Fibroblast of lung (primary cell): ENCODE measurements at regions not wholly inside any gene's neighbourhood (a gene's known extent, or its start where the extent isn't known, plus 50 kb on each side); places are given as distances from the start of the nearest gene placed in this dataset.

ENCODE experiments used
- DNase-seq, 2 donors: peaks; one replicate each; pipeline versions ENCODE4 v3.0.0 to v3.0.0-alpha.2; 2010; ENCODE audit warnings: low read depth in 2 of 2
- H2AFZ ChIP-seq: 2 replicates; pipeline ENCODE4 v1.5.1; 2012; ENCODE audit warnings: low read length, control low read depth, inconsistent platforms
- H3K27ac ChIP-seq: 2 replicates; pipeline ENCODE4 v1.5.1; 2011; ENCODE audit warnings: low read length, control low read depth; ENCODE audit not compliant: insufficient read depth
- H3K27me3 ChIP-seq: 2 replicates; pipeline ENCODE4 v1.5.1; 2011; ENCODE audit warnings: mild to moderate bottlenecking, low read length; ENCODE audit not compliant: control insufficient read depth, insufficient read depth
- H3K36me3 ChIP-seq: 2 replicates; pipeline ENCODE4 v1.5.1; 2011; ENCODE audit warnings: low read length; ENCODE audit not compliant: control insufficient read depth, insufficient read depth
- H3K4me1 ChIP-seq: 2 replicates; pipeline ENCODE4 v1.5.1; 2011; ENCODE audit warnings: low read length; ENCODE audit not compliant: control insufficient read depth, insufficient read depth; ENCODE audit errors: extremely low read depth
- H3K4me2 ChIP-seq: 2 replicates; pipeline ENCODE4 v1.5.1; 2011; ENCODE audit warnings: low read length, control low read depth; ENCODE audit not compliant: insufficient read depth; ENCODE audit errors: extremely low read depth
- H3K4me3 ChIP-seq, 4 experiments: fragments of 200-600 bp in 1 of 4; sonication (generic) in 1 of 4; replicated peaks in 1 of 4; 2 replicates each; pipeline ENCODE4 v1.5.1; 2011 to 2016; ENCODE audit warnings: low read length in 4 of 4, low read depth in 3 of 4, mild to moderate bottlenecking in 3 of 4, control low read depth in 2 of 4, inconsistent platforms in 1 of 4, mixed read lengths in 1 of 4; ENCODE audit not compliant: insufficient read depth in 1 of 4; ENCODE audit errors: control extremely low read depth in 1 of 4
- H3K79me2 ChIP-seq: 2 replicates; pipeline ENCODE4 v1.5.1; 2012; ENCODE audit warnings: mild to moderate bottlenecking, low read length, inconsistent platforms; ENCODE audit not compliant: control insufficient read depth, insufficient read depth
- H3K9ac ChIP-seq: 2 replicates; pipeline ENCODE4 v1.5.1; 2011; ENCODE audit warnings: mild to moderate bottlenecking, low read length, control low read depth; ENCODE audit not compliant: insufficient read depth
- H3K9me3 ChIP-seq: 2 replicates; pipeline ENCODE4 v1.5.1; 2012; ENCODE audit warnings: low read depth, low read length; ENCODE audit not compliant: control insufficient read depth, insufficient read depth
- H4K20me1 ChIP-seq: 2 replicates; pipeline ENCODE4 v1.5.1; 2011; ENCODE audit warnings: low read length; ENCODE audit not compliant: control insufficient read depth, insufficient read depth; ENCODE audit errors: extremely low read depth
- EZH2 ChIP-seq: IDR thresholded peaks from 2 replicates; pipeline ENCODE4 v1.5.1; 2012; ENCODE audit warnings: low read length, control low read depth, mild to moderate bottlenecking; ENCODE audit errors: missing control alignments
- TF ChIP-seq, protein P1 (sequence below), 2 donors: IDR thresholded peaks in 1 of 2; conservative IDR thresholded peaks in 1 of 2; 1 replicate in 1 of 2; 2 replicates in 1 of 2; pipeline ENCODE4 v1.5.1; 2011 to 2012; ENCODE audit warnings: low read length in 2 of 2, control low read depth in 1 of 2, inconsistent platforms in 1 of 2, low read depth in 1 of 2, mild to moderate bottlenecking in 1 of 2

DNA sequence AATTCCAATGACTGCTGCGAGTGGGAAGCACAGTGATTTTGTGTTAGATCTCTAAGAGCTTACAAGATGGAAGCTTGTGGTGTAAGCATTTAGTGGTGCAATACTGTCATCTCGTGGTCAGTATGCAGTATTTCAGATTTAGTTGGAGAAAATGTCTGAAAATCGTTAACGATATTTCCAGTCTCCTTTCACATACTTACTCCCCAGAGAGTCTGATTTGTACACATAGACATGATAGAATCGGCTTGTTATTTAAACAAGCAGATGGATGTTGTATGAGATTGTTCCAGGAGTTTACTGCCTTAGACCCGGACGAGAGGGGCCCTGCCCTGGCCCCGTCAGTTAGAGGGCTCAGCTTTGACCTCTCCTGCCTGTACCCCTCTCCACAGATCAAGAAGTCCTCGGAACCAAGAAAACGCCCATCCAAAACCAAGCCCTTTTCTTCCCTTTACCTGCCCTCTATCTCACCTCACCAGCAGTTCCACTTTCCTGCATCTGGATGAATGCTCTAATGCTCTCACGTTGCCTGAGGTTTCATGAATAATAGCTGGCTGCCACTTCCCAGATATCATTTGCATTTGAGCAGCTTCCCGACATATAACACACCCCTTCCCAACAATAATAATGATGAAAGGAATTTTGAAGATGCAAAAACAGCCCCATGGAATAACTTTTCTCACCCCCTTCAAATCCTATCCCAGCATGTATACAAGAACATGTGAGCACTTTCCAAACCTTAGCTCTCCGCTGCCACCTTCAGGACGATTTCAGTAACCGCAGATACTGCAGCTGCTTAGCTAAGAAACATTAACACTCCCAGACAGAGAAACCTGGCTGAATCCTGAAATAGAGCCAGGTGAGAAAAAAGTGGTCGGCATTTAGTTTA is 247.3 kb downstream of the LTN1 start:
- Histone ChIP-seq H3K79me2 (no peaks in the 10 kb centered on the region), H3K4me1 (peaks cover 4% of the 10 kb centered on the region), H4K20me1 (no peaks in the 10 kb centered on the region), H2AFZ (peak overlapping the region; percentile 68), H3K36me3 (no peaks in the 10 kb centered on the region), H3K9me3 (no peaks in the 10 kb centered on the region), H3K27ac (peak overlapping the region; percentile 65), H3K9ac (no peak overlapping the region), H3K4me2 (peak overlapping the region; percentile 76), H3K4me3 (peak overlapping the region; percentile 47 to 62 (median 51)), H3K27me3 (no peaks in the 10 kb centered on the region)
- DNase-seq, result peak; percentile 85 to 97
- no peak for TF ChIP-seq EZH2
- TF ChIP-seq, protein P1, sequence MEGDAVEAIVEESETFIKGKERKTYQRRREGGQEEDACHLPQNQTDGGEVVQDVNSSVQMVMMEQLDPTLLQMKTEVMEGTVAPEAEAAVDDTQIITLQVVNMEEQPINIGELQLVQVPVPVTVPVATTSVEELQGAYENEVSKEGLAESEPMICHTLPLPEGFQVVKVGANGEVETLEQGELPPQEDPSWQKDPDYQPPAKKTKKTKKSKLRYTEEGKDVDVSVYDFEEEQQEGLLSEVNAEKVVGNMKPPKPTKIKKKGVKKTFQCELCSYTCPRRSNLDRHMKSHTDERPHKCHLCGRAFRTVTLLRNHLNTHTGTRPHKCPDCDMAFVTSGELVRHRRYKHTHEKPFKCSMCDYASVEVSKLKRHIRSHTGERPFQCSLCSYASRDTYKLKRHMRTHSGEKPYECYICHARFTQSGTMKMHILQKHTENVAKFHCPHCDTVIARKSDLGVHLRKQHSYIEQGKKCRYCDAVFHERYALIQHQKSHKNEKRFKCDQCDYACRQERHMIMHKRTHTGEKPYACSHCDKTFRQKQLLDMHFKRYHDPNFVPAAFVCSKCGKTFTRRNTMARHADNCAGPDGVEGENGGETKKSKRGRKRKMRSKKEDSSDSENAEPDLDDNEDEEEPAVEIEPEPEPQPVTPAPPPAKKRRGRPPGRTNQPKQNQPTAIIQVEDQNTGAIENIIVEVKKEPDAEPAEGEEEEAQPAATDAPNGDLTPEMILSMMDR (conservative IDR thresholded peaks at IDR 0.05 in 1 of 2, IDR thresholded peaks at IDR 0.05 in 1 of 2; ENCODE audit: low read depth in 1 of 2, low read length in 2 of 2), result peak; percentile 86 to 91

DNA sequence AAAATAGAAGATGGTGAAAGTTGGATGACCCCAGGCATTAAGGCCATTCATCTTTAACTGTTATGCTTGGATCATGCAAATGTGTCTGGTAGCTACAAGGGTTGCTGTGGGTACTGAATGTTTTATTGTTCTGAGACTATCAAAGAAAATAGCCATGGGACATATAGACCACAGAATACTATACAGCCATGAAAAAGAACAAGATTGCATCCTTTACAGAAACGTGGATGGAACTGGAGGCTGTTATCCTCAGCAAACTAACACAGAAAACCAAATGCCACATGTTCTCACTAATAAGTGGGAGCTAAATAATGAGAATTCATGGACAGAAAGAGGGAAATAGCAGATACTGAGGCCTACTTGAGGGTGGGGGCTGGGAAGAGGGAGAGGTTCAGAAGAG is 249.0 kb downstream of the LTN1 start:
- H3K9ac ChIP-seq, result no peak overlapping the region
- DNase-seq, result no peak
- no peaks in the 10 kb centered on the region for H3K36me3 ChIP-seq
- H3K27me3 ChIP-seq, result no peaks in the 10 kb centered on the region
- H3K4me3 ChIP-seq, result no peak overlapping the region
- peaks cover 4% of the 10 kb centered on the region for H3K4me1 ChIP-seq
- no peak overlapping the region for H3K4me2 ChIP-seq
- no peak for TF ChIP-seq EZH2
- TF ChIP-seq, protein P1 (conservative IDR thresholded peaks at IDR 0.05 in 1 of 2, IDR thresholded peaks at IDR 0.05 in 1 of 2; ENCODE audit: low read depth in 1 of 2, low read length in 2 of 2), result no peak
- no peaks in the 10 kb centered on the region for H4K20me1 ChIP-seq
- no peaks in the 10 kb centered on the region for H3K9me3 ChIP-seq
- H2AFZ ChIP-seq, result no peak overlapping the region
- H3K79me2 ChIP-seq, result no peaks in the 10 kb centered on the region
- no peak overlapping the region for H3K27ac ChIP-seq

DNA sequence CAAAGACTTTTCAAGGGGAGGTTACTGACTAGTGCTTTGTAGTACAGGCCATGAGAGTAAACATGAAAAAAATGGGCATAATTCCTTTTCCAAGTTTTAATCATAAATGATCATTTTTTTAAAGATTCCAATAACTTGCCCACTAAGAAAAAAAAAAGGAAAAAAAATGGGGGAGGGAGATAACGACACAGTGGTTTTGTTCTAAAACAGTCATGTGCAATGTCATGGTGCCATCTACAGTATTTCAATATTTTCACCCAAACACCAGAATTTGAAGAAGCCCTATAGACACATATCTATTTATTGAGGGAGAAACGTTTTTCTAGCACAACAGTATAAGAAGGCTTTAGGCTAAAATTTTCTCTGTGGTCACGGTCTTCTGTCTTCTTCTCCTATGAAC is 250.2 kb downstream of the LTN1 start:
- H3K27ac ChIP-seq, result no peak overlapping the region
- peak; percentile 30 to 81 for DNase-seq
- no peaks in the 10 kb centered on the region for H3K36me3 ChIP-seq

More for the DNA sequence above, 250.2 kb downstream of the LTN1 start:
- H2AFZ ChIP-seq, result no peak overlapping the region
- TF ChIP-seq EZH2, result no peak
- TF ChIP-seq, protein P1 (conservative IDR thresholded peaks at IDR 0.05 in 1 of 2, IDR thresholded peaks at IDR 0.05 in 1 of 2; ENCODE audit: low read depth in 1 of 2, low read length in 2 of 2), result peak; percentile 16 to 28
- H3K9me3 ChIP-seq, result no peaks in the 10 kb centered on the region
- peaks cover 7% of the 10 kb centered on the region for H3K4me1 ChIP-seq
- H3K4me3 ChIP-seq, result no peak overlapping the region
- no peaks in the 10 kb centered on the region for H3K27me3 ChIP-seq
- H3K4me2 ChIP-seq, result no peak overlapping the region
- no peaks in the 10 kb centered on the region for H4K20me1 ChIP-seq
- H3K79me2 ChIP-seq, result no peaks in the 10 kb centered on the region
- H3K9ac ChIP-seq, result no peak overlapping the region
